ENCODE measurements at regions not wholly inside any gene's neighbourhood (a gene's known extent, or its start where the extent isn't known, plus 50 kb on each side); places are given as distances from the start of the nearest gene placed in this dataset.

- no peak overlapping the region for H3K4me3 ChIP-seq (ENCODE audit: low read length)
- Mint-ChIP-seq H3K27me3 (peaks cover 0 to 4% of the 10 kb centered on the region in 2 donors), H3K4me3 (no peak overlapping the region), H3K36me3 (no peaks in the 10 kb centered on the region), H3K9me3 (peaks cover 0 to 3% (median 0%) of the 10 kb centered on the region in 5 donors), H3K4me1 (no peaks in the 10 kb centered on the region), H3K27ac (no peak overlapping the region)
- no peak overlapping the region for H3K27ac ChIP-seq (ENCODE audit: low read depth, low read length)
- no peaks in the 10 kb centered on the region for H3K9me3 ChIP-seq (ENCODE audit: low read length)
- ChIA-PET POLR2A (no interaction called here), CTCF (no interaction called here)
- H3K27me3 ChIP-seq (ENCODE audit: insufficient read depth, low read length, poor library complexity, severe bottlenecking), result no peaks in the 10 kb centered on the region
- H3K36me3 ChIP-seq (ENCODE audit: insufficient read depth, low read length), result no peaks in the 10 kb centered on the region
- no peak for DNase-seq
- no peaks in the 10 kb centered on the region for H3K4me1 ChIP-seq (ENCODE audit: insufficient read depth, low read length)
Observed at GRCh38 chr15:87609894-87610293, 646.6 kb downstream of the NTRK3 start.

- DNase-seq, result no peak
- H3K4me3 Mint-ChIP-seq, result no peak overlapping the region
- H3K27me3 Mint-ChIP-seq, result peaks cover 0 to under 1% of the 10 kb centered on the region in 2 donors
- ChIA-PET CTCF (no interaction called here), POLR2A (no interaction called here)
- H3K27ac Mint-ChIP-seq, result no peak overlapping the region
- H3K27ac ChIP-seq (ENCODE audit: low read depth, low read length), result no peak overlapping the region
- H3K4me1 Mint-ChIP-seq, result no peaks in the 10 kb centered on the region
- no peaks in the 10 kb centered on the region for H3K36me3 ChIP-seq (ENCODE audit: insufficient read depth, low read length)
- no peaks in the 10 kb centered on the region for H3K36me3 Mint-ChIP-seq
- H3K9me3 ChIP-seq (ENCODE audit: low read length), result no peaks in the 10 kb centered on the region
- no peaks in the 10 kb centered on the region for H3K27me3 ChIP-seq (ENCODE audit: insufficient read depth, low read length, poor library complexity, severe bottlenecking)
- H3K4me1 ChIP-seq (ENCODE audit: insufficient read depth, low read length), result no peaks in the 10 kb centered on the region
- no peak overlapping the region for H3K4me3 ChIP-seq (ENCODE audit: low read length)
- H3K9me3 Mint-ChIP-seq, result peaks cover 0 to 3% (median 0%) of the 10 kb centered on the region in 5 donors
Observed at GRCh38 chr15:87609474-87609873, 647.1 kb downstream of the NTRK3 start.

GRCh38 chr15:87608238-87609028 is 648.1 kb downstream of the NTRK3 start:
- no peaks in the 10 kb centered on the region for H3K36me3 ChIP-seq (ENCODE audit: insufficient read depth, low read length)
- ChIA-PET CTCF (no interaction called here), POLR2A (no interaction called here)
- H3K9me3 ChIP-seq (ENCODE audit: low read length), result no peaks in the 10 kb centered on the region
- Mint-ChIP-seq H3K9me3 (peaks cover 0 to 3% (median 0%) of the 10 kb centered on the region in 5 donors), H3K36me3 (no peaks in the 10 kb centered on the region), H3K4me3 (no peak overlapping the region), H3K27ac (no peak overlapping the region), H3K27me3 (no peaks in the 10 kb centered on the region), H3K4me1 (no peaks in the 10 kb centered on the region)
- H3K27ac ChIP-seq (ENCODE audit: low read depth, low read length), result no peak overlapping the region
- no peak overlapping the region for H3K4me3 ChIP-seq (ENCODE audit: low read length)
- H3K27me3 ChIP-seq (ENCODE audit: insufficient read depth, low read length, poor library complexity, severe bottlenecking), result no peaks in the 10 kb centered on the region
- DNase-seq, result no peak
- H3K4me1 ChIP-seq (ENCODE audit: insufficient read depth, low read length), result no peaks in the 10 kb centered on the region

DNA sequence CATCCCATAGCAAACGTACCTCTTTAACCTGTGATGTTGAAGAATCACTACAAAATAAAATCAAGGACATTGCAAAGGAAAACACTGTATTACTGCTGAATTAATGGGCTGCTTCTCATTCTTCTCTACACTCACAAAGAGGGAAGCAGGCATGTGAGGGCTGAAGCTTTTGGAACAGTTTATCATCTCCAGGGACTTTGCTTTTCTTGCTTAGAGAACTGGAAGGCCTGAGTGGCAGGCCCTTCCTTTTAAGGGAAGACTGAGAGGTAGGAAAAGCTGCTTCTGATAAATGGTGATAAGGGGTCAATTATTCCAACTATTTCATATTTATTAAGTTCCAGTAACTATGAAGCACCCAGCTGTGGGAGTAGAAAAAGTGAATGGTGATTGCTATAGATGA is 649.6 kb downstream of the NTRK3 start:
- Histone ChIP-seq H3K4me1 (ENCODE audit: insufficient read depth, low read length) (no peaks in the 10 kb centered on the region), H3K36me3 (ENCODE audit: insufficient read depth, low read length) (no peaks in the 10 kb centered on the region), H3K27ac (ENCODE audit: low read depth, low read length) (no peak overlapping the region), H3K4me3 (ENCODE audit: low read length) (no peak overlapping the region), H3K27me3 (ENCODE audit: insufficient read depth, low read length, poor library complexity, severe bottlenecking) (no peaks in the 10 kb centered on the region), H3K9me3 (ENCODE audit: low read length) (no peaks in the 10 kb centered on the region)
- H3K27ac Mint-ChIP-seq, result no peak overlapping the region
- DNase-seq, result no peak
- peaks cover 0 to 3% (median 0%) of the 10 kb centered on the region in 5 donors for H3K9me3 Mint-ChIP-seq
- H3K36me3 Mint-ChIP-seq, result no peaks in the 10 kb centered on the region
- POLR2A ChIA-PET, result no interaction called here
- no peaks in the 10 kb centered on the region for H3K4me1 Mint-ChIP-seq
- CTCF ChIA-PET, result no interaction called here
- peaks cover 0 to 4% of the 10 kb centered on the region in 2 donors for H3K27me3 Mint-ChIP-seq
- H3K4me3 Mint-ChIP-seq, result no peak overlapping the region

DNA sequence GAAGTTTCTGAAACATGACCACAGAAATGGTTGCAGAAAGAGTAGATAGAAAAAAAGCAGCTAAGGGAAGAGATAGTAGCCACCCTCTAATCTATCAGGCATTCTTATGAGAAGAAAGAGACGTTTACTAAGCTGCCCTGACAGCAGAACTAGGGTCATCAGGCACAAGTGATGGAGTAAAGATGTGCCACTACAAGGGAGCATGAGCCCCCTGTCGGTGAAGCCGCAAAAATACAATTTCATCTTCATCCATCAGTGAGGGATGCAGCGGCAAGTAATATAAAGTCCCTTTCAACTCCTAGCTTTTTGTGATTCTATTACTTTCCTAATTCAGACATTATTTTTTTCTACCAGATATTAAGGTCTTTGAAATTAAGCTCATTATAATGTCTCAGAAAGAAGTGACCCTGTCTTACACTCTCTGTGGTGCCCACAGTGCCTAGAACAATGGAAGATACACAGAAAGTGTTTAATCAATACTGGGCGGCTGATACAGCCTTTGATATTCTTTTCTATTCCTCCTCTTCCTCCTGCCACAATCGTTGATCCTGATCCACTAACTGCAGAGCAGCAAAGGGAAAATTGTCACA is 651.6 kb downstream of the NTRK3 start:
- H3K36me3 ChIP-seq (ENCODE audit: insufficient read depth, low read length), result no peaks in the 10 kb centered on the region
- no peak for DNase-seq
- H3K27ac Mint-ChIP-seq, result no peak overlapping the region
- no peaks in the 10 kb centered on the region for H3K36me3 Mint-ChIP-seq
- no peaks in the 10 kb centered on the region for H3K27me3 ChIP-seq (ENCODE audit: insufficient read depth, low read length, poor library complexity, severe bottlenecking)
- no peak overlapping the region for H3K4me3 Mint-ChIP-seq
- no peak overlapping the region for H3K4me3 ChIP-seq (ENCODE audit: low read length)
- ChIA-PET POLR2A (no interaction called here), CTCF (interaction anchor here (1.6 kb wide), 1 partner anchor 19 kb away, joined by 3 read pairs; no protein-coding TSS in a partner anchor)
- H3K27ac ChIP-seq (ENCODE audit: low read depth, low read length), result no peak overlapping the region
- no peaks in the 10 kb centered on the region for H3K4me1 Mint-ChIP-seq
- H3K9me3 ChIP-seq (ENCODE audit: low read length), result no peaks in the 10 kb centered on the region
- H3K27me3 Mint-ChIP-seq, result peaks cover 0 to 4% of the 10 kb centered on the region in 2 donors
- H3K4me1 ChIP-seq (ENCODE audit: insufficient read depth, low read length), result no peaks in the 10 kb centered on the region
- H3K9me3 Mint-ChIP-seq, result peaks cover 0 to 3% (median 0%) of the 10 kb centered on the region in 5 donors

GRCh38 chr15:87602371-87602770 is 654.2 kb downstream of the NTRK3 start:
- H3K9me3 ChIP-seq (ENCODE audit: low read length), result no peaks in the 10 kb centered on the region
- no peak overlapping the region for H3K4me3 Mint-ChIP-seq
- no peak overlapping the region for H3K4me3 ChIP-seq (ENCODE audit: low read length)
- H3K27me3 ChIP-seq (ENCODE audit: insufficient read depth, low read length, poor library complexity, severe bottlenecking), result no peaks in the 10 kb centered on the region
- no peak overlapping the region for H3K27ac ChIP-seq (ENCODE audit: low read depth, low read length)
- peaks cover 6 to 13% (median 12%) of the 10 kb centered on the region in 3 donors for H3K4me1 Mint-ChIP-seq
- no peak for DNase-seq
- peaks cover 0 to 5% of the 10 kb centered on the region in 2 donors for H3K27me3 Mint-ChIP-seq
- no peaks in the 10 kb centered on the region for H3K36me3 ChIP-seq (ENCODE audit: insufficient read depth, low read length)
- CTCF ChIA-PET, result no interaction called here
- peaks cover 0 to 3% (median 0%) of the 10 kb centered on the region in 5 donors for H3K9me3 Mint-ChIP-seq
- H3K27ac Mint-ChIP-seq, result no peak overlapping the region
- POLR2A ChIA-PET, result no interaction called here
- no peaks in the 10 kb centered on the region for H3K36me3 Mint-ChIP-seq
- H3K4me1 ChIP-seq (ENCODE audit: insufficient read depth, low read length), result peaks cover 11% of the 10 kb centered on the region

DNA sequence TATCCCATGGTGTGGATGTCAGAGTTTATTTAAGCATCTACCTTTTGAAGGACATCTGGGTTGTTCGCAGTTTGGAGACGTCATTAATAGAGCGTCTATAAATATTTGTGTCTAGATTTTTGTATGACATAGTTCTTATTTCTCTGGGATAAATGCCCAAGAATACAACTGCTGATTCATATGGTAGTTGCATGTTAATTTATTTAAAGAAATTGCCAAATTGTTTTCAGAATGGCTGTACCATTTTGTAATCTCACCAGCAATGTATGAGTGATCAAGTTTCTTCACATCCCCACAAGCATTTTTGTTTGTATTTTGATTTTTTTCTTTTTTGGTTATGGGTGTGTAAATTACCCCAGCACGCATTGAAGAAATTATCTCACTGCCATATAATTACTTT is 656.9 kb downstream of the NTRK3 start:
- Mint-ChIP-seq H3K4me3 (no peak overlapping the region), H3K27ac (no peak overlapping the region), H3K27me3 (peaks cover 0 to 5% of the 10 kb centered on the region in 2 donors), H3K9me3 (peaks cover 0 to 3% (median 0%) of the 10 kb centered on the region in 5 donors), H3K36me3 (no peaks in the 10 kb centered on the region), H3K4me1 (peaks cover 8 to 25% (median 25%) of the 10 kb centered on the region in 3 donors)
- H3K27ac ChIP-seq (ENCODE audit: low read depth, low read length), result no peak overlapping the region
- no peak overlapping the region for H3K4me3 ChIP-seq (ENCODE audit: low read length)
- H3K9me3 ChIP-seq (ENCODE audit: low read length), result no peaks in the 10 kb centered on the region
- no peaks in the 10 kb centered on the region for H3K27me3 ChIP-seq (ENCODE audit: insufficient read depth, low read length, poor library complexity, severe bottlenecking)
- H3K4me1 ChIP-seq (ENCODE audit: insufficient read depth, low read length), result peaks cover 18% of the 10 kb centered on the region
- ChIA-PET CTCF (no interaction called here), POLR2A (no interaction called here)
- DNase-seq, result no peak
- H3K36me3 ChIP-seq (ENCODE audit: insufficient read depth, low read length), result no peaks in the 10 kb centered on the region

- DNase-seq, result peak in 3 of 5 donors; percentile 9 to 57 (median 25)
- ChIA-PET POLR2A (no interaction called here), CTCF (no interaction called here)
- no peaks in the 10 kb centered on the region for H3K36me3 Mint-ChIP-seq
- H3K4me3 ChIP-seq (ENCODE audit: low read length), result peak overlapping the region; percentile 0
- H3K9me3 ChIP-seq (ENCODE audit: low read length), result no peaks in the 10 kb centered on the region
- no peaks in the 10 kb centered on the region for H3K27me3 ChIP-seq (ENCODE audit: insufficient read depth, low read length, poor library complexity, severe bottlenecking)
- no peaks in the 10 kb centered on the region for H3K36me3 ChIP-seq (ENCODE audit: insufficient read depth, low read length)
- H3K4me3 Mint-ChIP-seq, result peak overlapping the region in 5 of 7 donors; percentile 7 to 66 (median 39)
- peaks cover 0 to 7% of the 10 kb centered on the region in 2 donors for H3K27me3 Mint-ChIP-seq
- no peak overlapping the region for H3K27ac ChIP-seq (ENCODE audit: low read depth, low read length)
- peaks cover 0 to 3% (median 0%) of the 10 kb centered on the region in 5 donors for H3K9me3 Mint-ChIP-seq
- H3K4me1 ChIP-seq (ENCODE audit: insufficient read depth, low read length), result peaks cover 18% of the 10 kb centered on the region
- peak overlapping the region in 6 of 8 donors; percentile 9 to 83 (median 59) for H3K27ac Mint-ChIP-seq
- H3K4me1 Mint-ChIP-seq, result peaks cover 8 to 31% (median 25%) of the 10 kb centered on the region in 3 donors
Observed at GRCh38 chr15:87597346-87598052, 659.0 kb downstream of the NTRK3 start.
